GM04503 (cell line): ENCODE measurements at regions not wholly inside any gene's neighbourhood (a gene's known extent, or its start where the extent isn't known, plus 50 kb on each side); places are given as distances from the start of the nearest gene placed in this dataset.

Experiments
- DNase-seq: peaks from one replicate; pipeline ENCODE4 v3.0.0-alpha.2; 2012; ENCODE audit warnings: low read depth

- no peak for DNase-seq
Observed at GRCh38 chr22:34904486-34904885, 161.5 kb upstream of the ISX start.

DNA sequence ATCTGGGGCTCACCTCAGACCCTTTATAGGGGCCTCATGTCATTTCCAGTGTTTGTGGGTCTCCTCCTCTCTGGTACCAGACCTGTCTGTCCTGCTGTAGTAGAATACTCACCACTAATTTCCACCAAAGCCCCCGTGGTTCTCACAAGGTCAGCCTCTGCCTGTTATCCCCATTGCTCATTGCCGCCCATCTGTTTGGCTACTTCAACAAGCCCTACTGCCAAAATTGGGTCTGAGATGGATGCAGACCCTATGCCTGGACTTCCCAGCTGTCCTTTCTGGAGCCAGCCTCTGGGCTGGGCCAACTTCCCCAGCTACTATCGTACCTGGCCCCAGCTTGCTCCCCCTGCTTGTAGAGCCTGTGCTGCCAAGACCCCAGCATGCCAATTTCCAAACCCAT lies 152.1 kb upstream of the ISX start:
- no peak for DNase-seq

DNA sequence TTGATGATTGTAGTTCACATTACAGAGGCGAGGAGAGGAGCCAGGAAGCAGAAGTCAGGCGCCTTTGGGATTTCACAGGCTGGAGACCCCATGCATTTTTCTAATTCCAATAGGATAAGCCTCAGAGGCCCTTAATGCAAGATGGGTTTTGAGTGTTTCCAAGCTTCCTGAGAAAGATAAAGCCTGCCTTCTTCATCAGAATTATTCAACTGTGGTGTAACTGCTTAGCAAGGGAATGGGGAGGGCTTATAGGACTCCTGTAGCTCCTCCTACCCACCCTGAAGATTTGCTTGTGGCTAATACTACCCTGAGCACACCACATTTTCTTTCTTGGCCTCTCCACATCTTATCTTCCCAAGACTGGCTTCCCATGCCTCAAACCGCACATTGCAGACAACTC lies 151.1 kb upstream of the ISX start:
- DNase-seq, result no peak

GRCh38 chr22:34917239-34917638 lies 148.7 kb upstream of the ISX start:
- DNase-seq, result no peak

GRCh38 chr22:34931026-34931425 lies 134.9 kb upstream of the ISX start:
- no peak for DNase-seq

DNA sequence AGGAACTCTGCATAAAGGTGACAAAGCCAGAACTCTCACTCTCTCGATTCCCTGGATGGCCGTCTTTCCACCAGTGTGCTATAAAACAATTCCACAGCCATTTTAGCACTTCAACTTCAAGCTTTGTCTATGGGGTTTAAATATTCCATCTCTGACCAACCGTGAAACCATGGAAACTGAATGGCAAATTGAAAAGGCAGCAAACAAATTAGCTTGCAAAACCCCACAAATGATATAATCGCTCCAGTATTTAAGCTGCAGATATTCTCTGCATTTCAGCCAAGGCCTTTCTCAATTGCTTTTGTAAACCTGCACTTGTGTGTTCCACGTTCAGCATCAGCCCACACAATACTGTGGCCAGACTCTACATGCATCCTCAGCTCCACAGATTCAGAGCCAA lies 131.7 kb upstream of the ISX start:
- no peak for DNase-seq

GRCh38 chr22:34943830-34944229 lies 122.1 kb upstream of the ISX start:
- DNase-seq, result no peak

GRCh38 chr22:34946339-34946985 lies 119.5 kb upstream of the ISX start:
- DNase-seq, result no peak

DNA sequence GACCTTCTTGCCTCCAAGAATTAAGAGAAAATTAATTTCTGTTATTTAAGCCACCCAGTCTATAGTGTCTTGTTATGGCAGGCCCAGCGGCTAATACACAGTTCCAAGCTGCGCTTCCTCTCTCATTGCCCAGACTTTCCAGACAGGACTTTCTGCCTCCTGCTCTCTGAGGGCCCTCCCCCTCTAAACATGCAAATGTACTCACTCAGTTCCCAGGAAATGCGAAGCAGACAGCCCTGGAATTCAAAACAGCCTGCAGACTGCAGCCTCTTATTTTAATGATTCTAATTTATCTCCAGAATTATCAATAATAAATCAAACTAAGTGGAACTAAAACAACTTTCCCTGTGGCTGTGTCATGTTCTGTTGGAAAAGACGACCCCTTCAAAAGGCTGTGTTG lies 115.5 kb upstream of the ISX start:
- no peak for DNase-seq

GRCh38 chr22:34951212-34951611 lies 114.7 kb upstream of the ISX start:
- no peak for DNase-seq

GRCh38 chr22:34960005-34960404 lies 106.0 kb upstream of the ISX start:
- no peak for DNase-seq

GRCh38 chr22:34966980-34967565 lies 98.9 kb upstream of the ISX start:
- no peak for DNase-seq

DNA sequence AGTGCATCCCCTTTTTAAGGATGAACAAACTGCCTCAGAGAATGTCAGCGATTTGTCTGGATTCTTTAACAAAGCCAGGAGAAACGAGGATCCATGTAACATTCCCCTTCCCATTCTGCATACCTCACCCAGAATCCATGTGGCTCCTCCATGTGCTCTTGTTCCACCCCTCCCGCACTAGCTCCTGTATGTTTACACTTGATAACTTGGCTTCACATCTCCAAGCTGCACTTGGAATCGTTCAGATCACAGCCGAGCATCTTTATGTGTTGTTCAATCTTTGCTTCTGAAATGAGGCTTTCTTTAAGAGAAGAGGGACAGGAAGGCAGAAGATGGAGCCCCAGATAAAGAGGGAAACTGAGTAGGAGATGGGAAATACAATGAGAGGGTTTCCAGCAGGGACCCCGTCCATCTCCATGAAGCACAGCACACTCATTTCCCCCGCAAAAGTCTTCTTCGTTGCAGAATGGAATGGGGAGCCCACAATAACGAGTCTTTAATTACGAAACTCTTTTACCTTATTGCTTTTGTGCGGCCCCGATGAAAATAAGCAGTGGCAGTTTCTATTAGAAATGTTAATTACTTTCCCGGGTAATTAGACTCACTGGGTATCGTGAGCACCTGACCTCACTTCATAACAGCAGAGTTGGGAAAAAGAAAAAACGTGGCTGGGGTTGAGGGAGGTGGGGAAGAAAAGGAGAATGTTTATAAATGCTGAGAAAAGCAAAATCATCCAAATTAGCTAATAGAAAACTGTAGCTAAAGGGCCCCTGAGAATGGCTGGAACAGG lies 96.8 kb upstream of the ISX start:
- DNase-seq, result no peak

DNA sequence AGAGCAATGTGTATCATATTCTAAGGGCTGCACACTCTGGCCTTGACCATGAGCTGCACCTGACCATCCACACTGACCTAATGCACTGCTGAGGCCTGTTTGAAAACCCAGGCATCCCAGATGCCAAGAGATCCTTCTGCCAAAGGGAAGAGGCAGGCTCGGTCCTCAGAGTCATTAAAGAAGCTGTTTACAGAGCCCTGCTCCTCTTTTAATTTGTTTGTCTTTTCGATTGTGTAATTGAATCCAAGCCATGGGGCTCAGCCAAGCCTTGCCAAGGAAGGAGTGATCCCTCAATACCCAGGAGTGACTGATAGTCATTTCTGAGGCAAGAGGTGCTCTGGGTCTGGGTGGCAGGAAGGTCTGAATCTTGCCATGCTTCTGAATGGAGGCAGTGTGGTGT lies 94.5 kb upstream of the ISX start:
- DNase-seq, result no peak

DNA sequence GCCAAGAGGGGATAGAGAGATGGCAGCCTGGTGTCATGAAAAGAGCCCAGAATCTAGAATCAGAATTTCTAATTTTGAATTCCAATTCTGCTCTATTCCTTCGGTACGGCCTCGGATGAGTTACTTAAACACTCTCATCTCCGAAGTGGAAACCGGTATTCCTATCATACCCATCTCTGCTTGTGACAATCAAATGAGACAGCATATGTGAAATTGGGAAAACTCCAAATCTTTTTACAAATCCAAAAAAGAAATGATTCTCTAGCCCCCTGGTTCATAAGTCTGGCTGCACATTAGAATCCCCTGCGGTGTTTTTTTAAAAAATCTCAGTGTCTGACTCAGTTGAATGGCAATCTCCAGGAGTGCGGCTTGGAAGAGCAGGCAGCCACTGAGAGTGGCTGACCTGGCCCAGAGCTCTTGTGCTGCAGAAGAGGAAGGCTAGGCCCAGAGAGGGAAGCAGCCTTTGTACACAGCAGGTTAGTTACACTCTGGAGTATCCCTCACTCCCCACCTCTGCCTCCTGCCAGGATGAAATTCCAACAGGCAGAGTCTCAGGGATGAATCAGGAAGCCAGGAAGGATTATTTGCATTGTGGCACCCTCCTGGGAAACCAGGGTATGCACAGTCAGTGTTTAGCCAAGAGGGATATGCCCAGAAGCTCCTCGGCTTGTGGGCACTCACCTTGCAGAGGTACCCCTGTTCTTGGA lies 93.6 kb upstream of the ISX start:
- DNase-seq, result no peak

DNA sequence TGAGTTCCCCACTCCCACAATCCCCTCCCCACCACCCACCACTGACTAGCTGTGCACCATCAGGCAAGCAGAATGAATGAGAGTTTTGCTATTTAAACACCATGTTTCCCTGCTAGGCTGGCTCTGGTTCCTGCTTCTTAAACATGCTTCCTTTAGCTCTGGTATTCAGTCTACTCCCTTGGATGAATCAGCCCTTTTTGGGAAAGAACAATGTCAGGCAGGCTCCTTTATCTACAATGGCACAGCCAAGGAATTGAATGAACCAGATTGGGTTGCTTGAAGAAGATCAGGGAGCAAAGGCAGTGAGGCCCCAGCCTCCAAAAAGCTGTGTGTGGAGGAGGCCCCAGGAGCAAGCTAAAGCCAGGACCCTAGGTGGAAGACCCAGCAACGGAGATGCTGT lies 92.9 kb upstream of the ISX start:
- DNase-seq, result no peak

DNA sequence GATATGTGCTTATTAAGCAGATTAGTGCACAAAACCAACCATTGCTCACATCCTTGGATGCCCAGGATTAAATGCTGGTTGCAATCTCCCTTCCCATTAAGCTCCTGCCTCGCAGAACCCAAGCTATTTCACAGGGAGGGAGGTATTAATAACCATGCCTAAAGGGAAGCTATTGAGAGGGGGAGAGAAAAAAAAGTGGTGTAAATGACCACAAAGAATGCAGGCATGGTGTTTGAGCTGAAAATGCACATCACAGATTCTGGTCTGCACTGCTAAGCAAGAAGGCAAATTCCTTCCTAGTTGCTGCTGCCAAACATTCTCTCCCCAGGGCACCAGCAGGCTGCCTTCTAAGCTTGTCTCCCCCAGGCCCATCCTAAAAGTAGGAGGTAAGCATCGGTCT lies 92.0 kb upstream of the ISX start:
- DNase-seq, result no peak

DNA sequence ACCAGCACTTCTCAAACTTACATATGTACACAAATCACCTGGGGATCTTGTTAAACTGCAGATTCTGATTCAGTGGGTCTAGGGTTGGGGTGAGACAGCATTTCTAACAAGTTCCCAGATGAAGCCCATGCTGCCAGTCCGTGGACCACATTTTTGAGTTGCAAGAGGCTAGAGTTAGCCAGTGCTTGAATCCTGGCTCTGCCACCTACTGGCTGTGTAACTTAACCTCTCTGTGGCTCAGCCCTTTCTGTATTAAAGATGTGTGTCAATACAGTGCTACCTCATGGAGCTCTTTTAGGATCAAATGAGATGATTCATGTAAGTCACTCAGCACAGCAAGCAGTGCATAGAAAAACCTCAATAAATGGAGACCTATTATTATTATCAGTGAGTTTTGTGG lies 90.2 kb upstream of the ISX start:
- DNase-seq, result no peak

DNA sequence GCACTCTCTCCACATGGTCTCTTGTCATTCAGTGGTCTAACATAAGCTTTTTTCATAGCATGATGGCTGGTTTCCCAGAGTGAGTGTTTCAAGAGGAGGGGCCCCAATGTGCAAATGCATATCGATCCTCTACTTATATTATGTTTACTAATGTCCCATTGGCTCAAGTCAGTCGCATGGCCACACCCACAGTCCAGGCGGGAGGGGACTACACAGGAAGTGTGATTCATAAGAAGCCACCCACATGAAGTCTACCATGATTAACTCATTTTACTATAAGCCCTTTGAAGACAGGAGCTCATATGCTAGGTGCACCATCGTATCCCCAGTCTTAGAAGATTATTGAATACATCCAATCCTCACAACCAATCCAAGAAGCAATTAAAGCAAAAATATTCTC lies 89.5 kb upstream of the ISX start:
- no peak for DNase-seq

- no peak for DNase-seq
Observed at GRCh38 chr22:34976886-34977285, 89.1 kb upstream of the ISX start.

GRCh38 chr22:34986523-34986922 lies 79.4 kb upstream of the ISX start:
- DNase-seq, result no peak

DNA sequence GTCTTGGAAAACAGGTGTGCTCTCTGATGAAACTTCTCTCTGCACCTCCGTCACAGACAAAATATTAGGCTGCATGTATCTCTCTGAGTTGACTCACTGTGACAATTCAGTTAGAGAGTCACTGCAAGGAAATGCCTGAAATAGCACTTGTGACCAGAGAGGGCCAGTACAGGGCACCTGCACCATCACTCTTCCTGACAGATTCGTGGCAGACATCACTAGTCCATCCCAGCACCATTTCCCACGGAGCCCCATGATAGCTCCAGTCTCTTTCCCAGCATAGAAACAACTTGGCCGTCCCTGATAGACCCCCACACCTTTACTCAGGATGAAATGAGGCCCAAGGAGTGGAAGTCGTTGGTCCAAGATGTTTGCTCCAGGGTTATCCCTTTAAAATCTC lies 73.3 kb upstream of the ISX start:
- DNase-seq, result no peak

DNA sequence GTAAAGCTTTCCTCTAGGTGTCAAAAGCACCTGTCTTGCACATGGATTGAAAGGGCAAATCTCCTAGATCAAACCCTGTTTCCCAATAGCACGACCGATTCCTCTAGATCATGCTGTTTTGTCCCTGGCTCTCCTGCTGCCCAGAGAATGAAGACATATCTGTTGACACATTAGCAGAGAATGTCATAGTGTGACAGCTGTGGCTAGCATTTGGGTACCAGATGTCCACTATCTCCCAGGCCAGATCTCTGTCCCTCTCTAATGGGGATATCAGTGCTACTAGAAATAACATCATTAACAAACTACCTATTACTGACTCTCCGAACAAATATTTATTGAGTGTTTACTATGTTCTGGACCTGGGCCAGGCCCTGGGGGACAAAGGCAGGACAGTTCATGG lies 72.4 kb upstream of the ISX start:
- DNase-seq, result no peak
